ENCODE measurements at regions not wholly inside any gene's neighbourhood (a gene's known extent, or its start where the extent isn't known, plus 50 kb on each side); places are given as distances from the start of the nearest gene placed in this dataset.

DNA sequence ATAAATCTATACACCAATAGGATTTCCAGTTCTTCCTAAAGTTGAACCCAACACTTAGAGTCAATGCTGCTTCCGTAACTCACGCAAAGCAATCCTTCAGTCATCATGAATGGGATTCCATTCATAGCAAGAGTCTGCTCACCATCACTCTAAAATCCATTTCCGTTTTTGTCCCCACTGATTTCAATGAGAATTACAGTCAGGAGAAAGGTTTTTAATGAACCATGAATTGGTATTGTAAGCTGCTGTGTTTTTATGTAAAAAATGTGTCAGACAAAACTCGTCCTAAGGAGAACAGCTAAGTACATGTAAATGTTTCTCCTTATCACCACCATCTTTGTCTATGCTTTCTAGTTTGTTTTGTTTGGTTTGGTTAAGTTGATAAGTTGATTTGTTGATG lies 391.5 kb downstream of the IRS1 start:
- TF ChIP-seq, protein P1, sequence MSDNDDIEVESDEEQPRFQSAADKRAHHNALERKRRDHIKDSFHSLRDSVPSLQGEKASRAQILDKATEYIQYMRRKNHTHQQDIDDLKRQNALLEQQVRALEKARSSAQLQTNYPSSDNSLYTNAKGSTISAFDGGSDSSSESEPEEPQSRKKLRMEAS (IDR thresholded peaks at IDR 0.05) = no peak
- TF ChIP-seq, protein P2, sequence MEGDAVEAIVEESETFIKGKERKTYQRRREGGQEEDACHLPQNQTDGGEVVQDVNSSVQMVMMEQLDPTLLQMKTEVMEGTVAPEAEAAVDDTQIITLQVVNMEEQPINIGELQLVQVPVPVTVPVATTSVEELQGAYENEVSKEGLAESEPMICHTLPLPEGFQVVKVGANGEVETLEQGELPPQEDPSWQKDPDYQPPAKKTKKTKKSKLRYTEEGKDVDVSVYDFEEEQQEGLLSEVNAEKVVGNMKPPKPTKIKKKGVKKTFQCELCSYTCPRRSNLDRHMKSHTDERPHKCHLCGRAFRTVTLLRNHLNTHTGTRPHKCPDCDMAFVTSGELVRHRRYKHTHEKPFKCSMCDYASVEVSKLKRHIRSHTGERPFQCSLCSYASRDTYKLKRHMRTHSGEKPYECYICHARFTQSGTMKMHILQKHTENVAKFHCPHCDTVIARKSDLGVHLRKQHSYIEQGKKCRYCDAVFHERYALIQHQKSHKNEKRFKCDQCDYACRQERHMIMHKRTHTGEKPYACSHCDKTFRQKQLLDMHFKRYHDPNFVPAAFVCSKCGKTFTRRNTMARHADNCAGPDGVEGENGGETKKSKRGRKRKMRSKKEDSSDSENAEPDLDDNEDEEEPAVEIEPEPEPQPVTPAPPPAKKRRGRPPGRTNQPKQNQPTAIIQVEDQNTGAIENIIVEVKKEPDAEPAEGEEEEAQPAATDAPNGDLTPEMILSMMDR (IDR thresholded peaks at IDR 0.05) = no peak
- TF ChIP-seq RCOR1 (IDR thresholded peaks at IDR 0.05; ENCODE audit: low read depth, low read length) (no peak), FOSL2 (IDR thresholded peaks at IDR 0.05) (no peak), FOSL2 (CRISPR knock-in tag; IDR thresholded peaks at IDR 0.05) (no peak), NFE2L2 (conservative IDR thresholded peaks at IDR 0.05; ENCODE audit: low read length) (no peak), SMC3 (IDR thresholded peaks at IDR 0.05) (no peak), TP53 (CRISPR knock-in tag; IDR thresholded peaks at IDR 0.05) (no peak), POLR2A (IDR thresholded peaks at IDR 0.05; ENCODE audit: low read length) (no peak), CEBPB (IDR thresholded peaks at IDR 0.05) (no peak), JUNB (IDR thresholded peaks at IDR 0.05) (no peak), KDM5A (IDR thresholded peaks at IDR 0.05) (no peak)
- TF ChIP-seq, protein P3, sequence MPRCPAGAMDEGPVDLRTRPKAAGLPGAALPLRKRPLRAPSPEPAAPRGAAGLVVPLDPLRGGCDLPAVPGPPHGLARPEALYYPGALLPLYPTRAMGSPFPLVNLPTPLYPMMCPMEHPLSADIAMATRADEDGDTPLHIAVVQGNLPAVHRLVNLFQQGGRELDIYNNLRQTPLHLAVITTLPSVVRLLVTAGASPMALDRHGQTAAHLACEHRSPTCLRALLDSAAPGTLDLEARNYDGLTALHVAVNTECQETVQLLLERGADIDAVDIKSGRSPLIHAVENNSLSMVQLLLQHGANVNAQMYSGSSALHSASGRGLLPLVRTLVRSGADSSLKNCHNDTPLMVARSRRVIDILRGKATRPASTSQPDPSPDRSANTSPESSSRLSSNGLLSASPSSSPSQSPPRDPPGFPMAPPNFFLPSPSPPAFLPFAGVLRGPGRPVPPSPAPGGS (IDR thresholded peaks at IDR 0.05) = no peak
- TF ChIP-seq, protein P4, sequence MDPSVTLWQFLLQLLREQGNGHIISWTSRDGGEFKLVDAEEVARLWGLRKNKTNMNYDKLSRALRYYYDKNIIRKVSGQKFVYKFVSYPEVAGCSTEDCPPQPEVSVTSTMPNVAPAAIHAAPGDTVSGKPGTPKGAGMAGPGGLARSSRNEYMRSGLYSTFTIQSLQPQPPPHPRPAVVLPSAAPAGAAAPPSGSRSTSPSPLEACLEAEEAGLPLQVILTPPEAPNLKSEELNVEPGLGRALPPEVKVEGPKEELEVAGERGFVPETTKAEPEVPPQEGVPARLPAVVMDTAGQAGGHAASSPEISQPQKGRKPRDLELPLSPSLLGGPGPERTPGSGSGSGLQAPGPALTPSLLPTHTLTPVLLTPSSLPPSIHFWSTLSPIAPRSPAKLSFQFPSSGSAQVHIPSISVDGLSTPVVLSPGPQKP (IDR thresholded peaks at IDR 0.05; ENCODE audit: low read depth, low read length) = no peak

Measured in A549 (cell line).